Fibroblast of pulmonary artery (primary cell): ENCODE measurements at regions not wholly inside any gene's neighbourhood (a gene's known extent, or its start where the extent isn't known, plus 50 kb on each side); places are given as distances from the start of the nearest gene placed in this dataset.
A peak's percentile ranks its signal among the peaks of the same experiment; 100 is the strongest.

Source experiments
- DNase-seq: peaks from one replicate; pipeline ENCODE4 v3.0.0-alpha.2; 2010; ENCODE audit warnings: low read depth
- H3K4me3 ChIP-seq: replicated peaks from 2 replicates; pipeline ENCODE4 v1.5.1; 2011; ENCODE audit warnings: low read depth, mild to moderate bottlenecking, control low read depth, low read length, moderate library complexity
- TF ChIP-seq, protein P1 (sequence below): IDR thresholded peaks from 2 replicates; pipeline ENCODE4 v1.5.1; 2011; ENCODE audit warnings: mild to moderate bottlenecking, control low read depth, low read length, inconsistent platforms; ENCODE audit errors: missing control alignments

DNA sequence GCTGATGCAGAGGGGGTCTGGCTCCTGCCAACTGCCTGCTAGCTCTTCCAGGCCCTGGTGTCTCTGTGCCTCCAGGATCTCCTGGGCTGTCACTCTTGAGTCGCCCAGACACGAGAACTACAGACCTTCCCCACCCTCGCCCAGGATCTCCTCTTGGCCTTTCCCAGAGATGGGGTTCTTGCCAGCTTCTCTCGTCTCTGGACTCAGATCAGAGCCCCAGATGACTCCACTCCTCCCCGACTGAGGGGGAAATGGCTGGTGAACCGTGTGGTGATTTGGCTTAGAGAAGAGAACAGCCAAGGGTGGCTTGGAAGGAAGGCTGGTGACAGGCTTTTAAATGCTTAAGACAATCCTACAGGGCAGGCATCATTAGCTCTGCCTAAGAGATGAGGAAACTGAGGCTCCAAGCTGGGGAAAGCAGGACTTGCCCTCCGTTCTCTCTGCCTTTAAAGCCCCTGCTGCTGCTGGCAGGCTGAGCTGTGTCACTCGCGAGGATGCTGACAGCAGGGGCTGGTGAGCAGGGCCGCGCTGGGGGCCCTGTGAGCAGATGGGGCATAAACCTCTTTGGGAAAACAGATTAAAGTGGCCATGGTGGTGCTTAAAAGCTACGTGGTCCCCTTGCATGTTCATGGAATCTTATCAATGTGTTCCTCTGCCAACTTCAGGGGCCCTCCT, 90.3 kb upstream of the THY1 start:
- no peak overlapping the region for H3K4me3 ChIP-seq
- TF ChIP-seq, protein P1, sequence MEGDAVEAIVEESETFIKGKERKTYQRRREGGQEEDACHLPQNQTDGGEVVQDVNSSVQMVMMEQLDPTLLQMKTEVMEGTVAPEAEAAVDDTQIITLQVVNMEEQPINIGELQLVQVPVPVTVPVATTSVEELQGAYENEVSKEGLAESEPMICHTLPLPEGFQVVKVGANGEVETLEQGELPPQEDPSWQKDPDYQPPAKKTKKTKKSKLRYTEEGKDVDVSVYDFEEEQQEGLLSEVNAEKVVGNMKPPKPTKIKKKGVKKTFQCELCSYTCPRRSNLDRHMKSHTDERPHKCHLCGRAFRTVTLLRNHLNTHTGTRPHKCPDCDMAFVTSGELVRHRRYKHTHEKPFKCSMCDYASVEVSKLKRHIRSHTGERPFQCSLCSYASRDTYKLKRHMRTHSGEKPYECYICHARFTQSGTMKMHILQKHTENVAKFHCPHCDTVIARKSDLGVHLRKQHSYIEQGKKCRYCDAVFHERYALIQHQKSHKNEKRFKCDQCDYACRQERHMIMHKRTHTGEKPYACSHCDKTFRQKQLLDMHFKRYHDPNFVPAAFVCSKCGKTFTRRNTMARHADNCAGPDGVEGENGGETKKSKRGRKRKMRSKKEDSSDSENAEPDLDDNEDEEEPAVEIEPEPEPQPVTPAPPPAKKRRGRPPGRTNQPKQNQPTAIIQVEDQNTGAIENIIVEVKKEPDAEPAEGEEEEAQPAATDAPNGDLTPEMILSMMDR, result no peak
- no peak for DNase-seq

DNA sequence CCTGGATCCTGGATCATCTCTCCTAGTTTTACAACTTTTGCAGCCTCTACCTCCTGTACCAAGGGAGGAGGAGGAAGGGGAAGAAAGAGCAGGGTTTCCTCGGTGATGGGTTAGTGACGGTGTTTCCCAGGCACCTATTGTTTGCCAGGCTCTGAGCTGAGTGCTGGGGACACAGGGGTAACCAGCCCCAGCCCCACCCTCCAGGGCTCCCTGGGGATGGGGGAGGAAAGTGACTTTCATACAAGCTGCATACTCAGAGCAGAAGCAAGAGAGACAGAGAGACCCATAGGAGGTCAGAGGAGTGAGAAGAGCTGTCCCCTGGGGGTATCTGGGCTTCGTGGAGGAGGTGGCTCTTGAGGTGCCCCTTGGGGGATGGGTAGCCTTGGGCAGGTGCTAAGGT, 89.4 kb upstream of the THY1 start:
- no peak for DNase-seq
- no peak overlapping the region for H3K4me3 ChIP-seq
- TF ChIP-seq, protein P1, result no peak

DNA sequence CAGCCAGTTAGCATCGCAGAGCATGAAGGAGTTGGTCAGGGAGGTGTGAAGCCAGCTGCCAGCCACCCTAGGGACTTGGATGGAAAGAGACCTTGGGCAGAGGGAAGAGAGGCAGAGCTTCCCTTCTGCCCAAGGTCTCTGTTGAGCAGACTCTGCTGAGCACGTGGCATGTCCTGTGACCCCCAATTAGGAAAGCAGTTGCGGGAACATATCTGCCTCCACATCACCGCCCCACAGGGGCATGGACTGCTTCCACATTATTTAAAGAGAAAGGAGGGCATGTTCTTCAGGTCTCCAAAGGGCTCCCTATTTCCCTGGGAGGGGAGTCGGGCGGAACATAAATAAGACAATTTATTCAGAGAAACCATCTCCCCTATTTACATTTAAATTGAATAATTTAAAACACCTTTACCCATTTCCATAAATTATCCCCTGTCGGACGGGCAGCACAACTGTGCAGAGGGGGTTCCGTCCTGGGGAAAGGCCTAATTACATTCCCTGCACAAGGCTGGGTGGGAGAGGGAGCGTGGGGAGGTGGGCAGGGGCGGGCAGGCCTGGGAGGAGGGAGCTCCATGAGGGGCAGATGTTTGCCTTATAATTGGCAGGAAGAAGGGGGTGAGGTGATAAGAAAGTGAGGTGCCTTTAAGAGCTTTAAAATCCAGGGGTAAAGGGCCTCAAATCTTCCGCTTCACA, 88.8 kb upstream of the THY1 start:
- DNase-seq, result no peak
- H3K4me3 ChIP-seq, result no peak overlapping the region
- TF ChIP-seq, protein P1, result no peak

DNA sequence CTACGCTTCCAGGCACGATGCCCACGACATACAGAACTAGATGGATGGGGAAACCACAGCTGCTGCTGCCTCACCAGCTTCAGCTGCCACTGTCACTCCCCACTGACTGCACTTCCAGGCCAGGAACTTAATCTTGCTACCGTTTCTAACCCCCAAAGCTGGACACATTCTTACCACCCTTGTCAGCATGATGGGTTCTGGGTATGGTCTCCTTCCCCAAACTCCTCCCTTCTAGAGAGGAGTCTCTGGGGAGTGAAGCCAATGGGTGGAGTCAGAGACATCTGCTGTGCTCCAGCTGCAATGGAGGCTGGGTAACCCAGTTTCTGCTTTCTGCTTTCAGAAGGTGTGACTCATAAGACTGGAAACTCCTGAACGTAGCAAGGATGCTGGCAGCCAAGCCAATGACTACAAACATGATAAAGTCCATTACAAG, 87.0 kb upstream of the THY1 start:
- peak; percentile 83 for DNase-seq
- no peak overlapping the region for H3K4me3 ChIP-seq
- TF ChIP-seq, protein P1, result no peak

DNA sequence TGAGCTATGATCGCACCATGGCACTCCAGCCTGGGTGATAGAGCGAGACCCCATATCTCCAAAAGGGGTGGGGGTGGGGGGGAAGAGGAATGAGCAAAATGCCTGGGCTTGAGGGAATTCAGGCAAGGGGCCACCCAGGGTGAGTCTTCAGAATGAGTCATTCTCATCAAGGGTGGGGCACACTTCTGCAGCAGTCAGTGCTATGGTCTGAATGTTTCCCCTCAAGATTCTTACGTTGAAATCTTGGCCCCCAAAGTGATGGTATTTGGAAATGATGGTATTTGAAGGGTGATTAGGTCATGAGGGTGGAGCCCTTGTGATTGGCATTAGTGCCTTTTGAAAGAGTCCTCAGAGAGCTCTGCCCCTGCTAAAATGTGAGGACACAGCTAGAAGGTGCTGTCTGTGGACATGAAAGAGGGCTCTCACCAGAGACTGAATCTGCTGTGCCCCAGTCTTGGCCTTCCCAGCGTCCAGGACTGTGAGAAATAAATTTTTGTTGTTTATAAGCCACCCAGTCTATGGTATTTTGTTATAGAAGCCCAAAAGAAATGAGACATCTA, 86.4 kb upstream of the THY1 start:
- H3K4me3 ChIP-seq, result no peak overlapping the region
- peak; percentile 18 for DNase-seq
- TF ChIP-seq, protein P1, result no peak

DNA sequence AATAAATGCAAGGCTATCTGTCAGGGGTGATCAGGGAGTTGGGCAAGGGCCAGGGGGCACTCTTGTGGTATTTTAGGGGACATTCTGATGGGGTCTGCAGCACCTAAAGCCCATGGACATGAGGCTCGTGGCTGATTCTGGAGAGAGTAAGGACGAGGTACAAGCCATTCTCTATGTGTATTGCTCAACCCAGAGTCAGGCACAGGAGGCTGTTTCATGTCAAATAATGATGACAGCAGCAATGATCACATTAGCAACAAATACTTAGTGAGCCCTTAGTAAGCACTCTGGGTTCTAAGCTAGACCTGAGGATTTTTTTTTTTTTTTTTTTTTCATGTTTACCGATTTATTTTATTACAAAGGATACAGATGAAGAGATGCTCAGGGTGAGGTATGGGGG, 83.5 kb upstream of the THY1 start:
- TF ChIP-seq, protein P1, result no peak
- no peak overlapping the region for H3K4me3 ChIP-seq
- peak; percentile 7 for DNase-seq
